ENCODE measurements at regions not wholly inside any gene's neighbourhood (a gene's known extent, or its start where the extent isn't known, plus 50 kb on each side); places are given as distances from the start of the nearest gene placed in this dataset.
"Not testable (repeated sequence)": the region's sequence is repeated elsewhere in the genome, so short reads cannot be mapped to it uniquely, and the experiment has no call there.

- no peak for DNase-seq
Observed at GRCh38 chr2:116776556-116776955, 1037.9 kb upstream of the DDX18 start.

- DNase-seq, result no peak
Observed at GRCh38 chr2:116787848-116788247, 1026.6 kb upstream of the DDX18 start.

GRCh38 chr2:116802671-116803070, 1011.8 kb upstream of the DDX18 start:
- no peak for DNase-seq

GRCh38 chr2:116804901-116805300, 1009.6 kb upstream of the DDX18 start:
- no peak for DNase-seq

- DNase-seq, result not testable (repeated sequence)
Observed at GRCh38 chr2:116806505-116806904, 1008.0 kb upstream of the DDX18 start.

GRCh38 chr2:116809109-116809508, 1005.4 kb upstream of the DDX18 start:
- DNase-seq, result no peak

GRCh38 chr2:116810071-116810470, 1004.4 kb upstream of the DDX18 start:
- no peak for DNase-seq

GRCh38 chr2:116810645-116811044, 1003.8 kb upstream of the DDX18 start:
- no peak for DNase-seq

GRCh38 chr2:116819355-116819754, 995.1 kb upstream of the DDX18 start:
- DNase-seq, result no peak

GRCh38 chr2:116820986-116821385, 993.5 kb upstream of the DDX18 start:
- DNase-seq, result no peak

GRCh38 chr2:116829543-116829942, 984.9 kb upstream of the DDX18 start:
- not testable (repeated sequence) for DNase-seq

- no peak for DNase-seq
Observed at GRCh38 chr2:116832148-116832547, 982.3 kb upstream of the DDX18 start.

GRCh38 chr2:116833052-116833451, 981.4 kb upstream of the DDX18 start:
- DNase-seq, result no peak

- no peak for DNase-seq
Observed at GRCh38 chr2:116842164-116842563, 972.3 kb upstream of the DDX18 start.

- no peak for DNase-seq
Observed at GRCh38 chr2:116859708-116860107, 954.8 kb upstream of the DDX18 start.

GRCh38 chr2:116874021-116874420, 940.5 kb upstream of the DDX18 start:
- DNase-seq, result no peak

- no peak for DNase-seq
Observed at GRCh38 chr2:116877274-116877673, 937.2 kb upstream of the DDX18 start.

- no peak for DNase-seq
Observed at GRCh38 chr2:116877944-116878343, 936.5 kb upstream of the DDX18 start.

- peak; percentile 1 for DNase-seq
Observed at GRCh38 chr2:116879650-116880160, 934.8 kb upstream of the DDX18 start.

GRCh38 chr2:116891191-116891590, 923.3 kb upstream of the DDX18 start:
- DNase-seq, result no peak

GRCh38 chr2:116911540-116911939, 903.0 kb upstream of the DDX18 start:
- no peak for DNase-seq

GRCh38 chr2:116915673-116916072, 898.8 kb upstream of the DDX18 start:
- DNase-seq, result no peak

- no peak for DNase-seq
Observed at GRCh38 chr2:116917196-116917595, 897.3 kb upstream of the DDX18 start.

GRCh38 chr2:116918574-116918973, 895.9 kb upstream of the DDX18 start:
- no peak for DNase-seq

GRCh38 chr2:116922414-116922813, 892.1 kb upstream of the DDX18 start:
- no peak for DNase-seq

GRCh38 chr2:116924509-116924908, 890.0 kb upstream of the DDX18 start:
- DNase-seq, result no peak

Measured in NCI-H345 (cell line).